Colon (tissue), 2 donors: ENCODE measurements at regions not wholly inside any gene's neighbourhood (a gene's known extent, or its start where the extent isn't known, plus 50 kb on each side); places are given as distances from the start of the nearest gene placed in this dataset.
"Not testable (repeated sequence)": the region's sequence is repeated elsewhere in the genome, so short reads cannot be mapped to it uniquely, and the experiment has no call there.

ENCODE experiments used
- FAIRE-seq: peaks from 2 replicates; lab custom pipeline; 2012; peaks lifted over from hg19 to GRCh38; lab: Jason Lieb, UNC
- donor health status: control.
- donor health status: control.

- no peak for FAIRE-seq
These were observed 106.7 kb downstream of the RAP2B start for GRCh38 chr3:153268564-153269279.

DNA sequence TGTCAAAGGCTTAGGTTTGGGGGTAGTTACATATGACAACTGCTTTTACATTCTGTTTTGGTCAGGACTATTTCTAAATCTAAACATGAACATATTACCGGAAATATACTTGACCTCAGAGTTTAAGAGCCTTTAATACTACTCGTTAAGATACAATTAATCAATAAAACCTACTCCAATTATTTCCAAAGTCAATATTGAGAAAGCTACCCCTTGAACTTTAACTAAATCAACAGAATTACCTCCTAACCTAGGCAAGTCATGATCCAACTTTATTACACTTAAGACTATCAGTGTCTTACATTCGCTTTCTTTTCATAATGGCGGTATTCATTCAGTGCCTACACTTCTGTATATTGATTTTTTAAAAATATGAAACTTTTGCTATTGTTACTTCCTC, 107.7 kb downstream of the RAP2B start:
- FAIRE-seq: no peak

GRCh38 chr3:153273217-153273616, 111.2 kb downstream of the RAP2B start:
- no peak for FAIRE-seq

- FAIRE-seq: no peak
These were observed 111.9 kb downstream of the RAP2B start for GRCh38 chr3:153273767-153274435.

DNA sequence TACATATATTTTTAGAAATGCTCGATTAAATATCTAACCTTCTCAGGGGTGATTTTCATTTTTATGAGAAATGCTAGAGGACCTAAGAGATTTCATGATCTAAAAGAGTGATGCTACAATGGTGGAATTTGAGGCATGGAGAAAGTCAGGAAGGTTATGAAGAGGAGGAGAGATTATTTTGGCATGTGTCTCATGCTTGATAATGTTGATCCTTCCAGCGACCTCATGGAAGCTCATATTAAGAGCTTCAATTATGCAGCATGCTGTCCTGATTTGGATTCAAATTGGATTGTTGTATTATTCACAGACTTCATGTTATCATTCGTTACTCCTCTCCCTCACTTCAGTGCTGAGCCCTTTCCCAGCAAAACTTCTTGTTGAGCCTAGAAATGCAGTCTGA, 112.5 kb downstream of the RAP2B start:
- no peak for FAIRE-seq

GRCh38 chr3:153275514-153275913, 113.5 kb downstream of the RAP2B start:
- no peak for FAIRE-seq

DNA sequence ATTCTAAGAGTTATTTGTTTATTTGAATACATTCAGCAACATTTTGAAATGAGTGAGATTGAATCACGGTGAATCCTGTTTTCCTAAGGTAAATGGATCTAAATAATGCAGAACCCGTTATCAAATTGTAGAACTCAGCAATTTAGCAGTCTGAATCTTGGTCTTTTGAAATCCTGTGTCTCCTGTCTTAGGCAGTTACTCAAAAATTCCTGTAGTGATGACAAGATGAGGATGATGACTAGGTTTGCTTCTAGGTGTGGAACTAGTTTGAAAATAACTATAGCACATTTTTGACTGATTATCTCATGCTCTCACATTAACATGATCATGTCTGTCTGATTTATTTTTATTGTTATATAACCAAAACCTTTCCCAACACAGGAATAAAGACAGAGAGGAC, 115.0 kb downstream of the RAP2B start:
- no peak for FAIRE-seq

- not testable (repeated sequence) for FAIRE-seq
These were observed 119.4 kb downstream of the RAP2B start for GRCh38 chr3:153281236-153281997.

DNA sequence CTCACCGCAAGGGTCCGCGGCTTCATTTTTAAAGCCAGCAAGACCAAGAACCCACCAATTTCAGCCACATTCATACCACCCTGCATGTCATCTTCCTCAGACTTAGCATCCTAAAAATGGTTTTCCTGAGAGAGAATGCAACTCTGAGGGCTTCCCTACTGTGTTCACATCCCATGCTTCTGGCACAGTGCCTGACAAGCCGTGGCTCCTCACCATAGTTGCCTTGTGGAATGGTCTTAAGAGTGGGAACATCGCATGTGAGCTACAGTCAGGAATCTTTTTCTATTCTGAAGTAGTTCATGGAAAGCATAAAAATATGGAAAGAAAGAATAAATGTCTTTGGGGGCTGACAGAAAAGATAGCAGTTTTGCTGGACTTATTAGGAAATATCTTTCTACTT, 120.3 kb downstream of the RAP2B start:
- no peak for FAIRE-seq

DNA sequence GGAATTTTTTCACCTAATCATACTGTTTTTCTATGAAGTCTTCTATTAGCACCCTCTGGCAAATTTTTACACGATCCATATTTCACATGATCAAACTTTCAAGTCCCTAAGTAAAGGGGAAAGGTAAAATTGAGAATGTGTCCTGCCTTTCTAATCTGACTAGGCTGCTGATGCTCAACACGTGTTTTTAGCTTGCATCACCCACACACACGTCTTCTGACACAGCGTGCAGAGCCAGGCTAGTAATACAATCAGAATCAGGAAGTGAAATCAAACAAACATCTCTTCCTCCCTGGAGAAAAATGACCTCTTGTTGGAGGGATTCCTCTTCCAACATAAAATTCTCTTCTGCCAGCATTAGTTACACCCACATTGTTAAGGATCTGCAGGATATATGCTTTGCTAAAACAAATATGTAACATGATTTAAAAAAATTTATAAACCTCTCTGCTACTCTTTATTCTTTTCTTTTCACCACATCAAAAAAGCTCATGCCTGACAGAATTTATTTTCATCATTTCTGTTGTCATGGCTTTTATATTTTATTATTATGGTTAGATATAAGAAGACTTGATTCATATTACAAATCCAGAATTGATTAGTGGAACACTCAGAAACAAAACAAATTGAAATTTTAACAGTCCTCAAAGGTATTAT, 122.4 kb downstream of the RAP2B start:
- peak; percentile 61 for FAIRE-seq

GRCh38 chr3:153285194-153285641, 123.2 kb downstream of the RAP2B start:
- FAIRE-seq: no peak

GRCh38 chr3:153285982-153286381, 124.0 kb downstream of the RAP2B start:
- no peak for FAIRE-seq

DNA sequence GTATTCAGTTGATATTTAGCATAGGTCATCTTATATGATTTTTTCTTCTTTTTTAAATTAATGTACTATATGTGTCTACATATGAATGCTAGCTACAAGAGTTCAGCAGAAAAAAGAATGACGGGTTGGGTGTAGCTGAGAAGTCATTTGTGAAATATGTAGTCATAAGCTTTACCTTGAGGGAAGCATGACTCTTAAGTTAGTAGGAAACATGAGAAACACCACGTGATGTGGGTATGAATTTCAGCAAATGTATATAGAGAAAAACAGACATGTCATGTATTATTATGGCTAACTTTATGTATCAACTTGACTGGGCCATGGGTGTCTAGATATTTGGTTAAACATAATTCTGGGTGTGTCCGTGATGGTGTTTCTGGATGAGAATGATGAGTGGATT, 125.0 kb downstream of the RAP2B start:
- FAIRE-seq: no peak

- no peak for FAIRE-seq
These were observed 127.3 kb downstream of the RAP2B start for GRCh38 chr3:153289334-153289808.

DNA sequence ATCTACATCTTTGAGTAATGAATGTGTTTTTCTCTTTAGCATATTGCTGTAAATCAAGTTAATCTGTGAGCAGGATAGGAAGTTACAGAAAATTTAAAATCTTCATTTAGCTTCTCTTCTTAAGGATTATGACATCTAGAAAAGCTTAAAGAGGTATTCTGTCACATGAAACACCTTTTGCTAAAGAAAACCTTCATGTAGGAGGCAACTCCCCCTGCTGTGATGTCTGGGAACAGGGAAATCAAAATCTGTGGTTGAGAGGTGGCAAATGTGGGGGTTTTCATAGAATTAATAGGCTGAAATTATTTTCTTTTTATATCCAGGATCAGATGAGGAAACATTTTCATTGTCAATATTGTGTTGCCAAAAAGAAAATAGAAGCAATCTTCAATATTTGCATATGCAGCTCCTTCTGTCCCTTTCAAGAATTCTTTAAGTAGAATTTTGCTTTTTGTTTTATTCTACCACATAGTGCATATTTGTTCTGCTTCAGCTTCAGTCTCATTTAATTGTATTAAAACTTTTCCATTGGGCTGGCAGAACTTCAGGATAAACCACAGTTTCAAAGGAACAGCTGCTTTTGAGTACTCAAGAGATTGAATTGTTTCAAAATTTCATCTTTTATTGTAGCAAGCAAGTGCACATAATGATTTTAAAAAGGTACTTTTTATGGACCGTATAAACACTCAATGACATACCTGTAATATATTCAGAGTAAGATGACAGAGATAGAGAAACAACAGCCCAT, 128.4 kb downstream of the RAP2B start:
- peak; percentile 70 for FAIRE-seq

- no peak for FAIRE-seq
These were observed 129.1 kb downstream of the RAP2B start for GRCh38 chr3:153291059-153291685.

- FAIRE-seq: no peak
These were observed 131.2 kb downstream of the RAP2B start for GRCh38 chr3:153293265-153293664.

- FAIRE-seq: no peak
These were observed 133.9 kb downstream of the RAP2B start for GRCh38 chr3:153295901-153296300.

DNA sequence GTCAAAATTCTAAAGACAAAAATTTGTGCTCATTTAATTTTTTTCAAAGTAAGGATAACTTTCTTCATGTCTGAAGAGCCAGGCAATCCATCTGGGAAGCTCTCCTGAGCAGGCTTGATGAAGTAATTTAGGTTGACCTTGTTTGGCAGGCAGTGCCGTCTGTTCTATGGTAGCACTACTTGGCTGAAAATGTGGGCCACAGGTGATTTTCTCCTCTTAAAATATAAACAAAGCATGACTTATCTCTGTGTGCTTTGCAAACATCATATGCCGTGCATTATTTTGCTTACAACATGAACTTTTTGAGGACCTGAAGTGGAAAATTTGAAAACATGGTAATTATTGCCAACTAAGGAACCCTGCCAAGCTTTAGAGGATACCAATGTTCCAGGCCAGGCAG, 143.2 kb downstream of the RAP2B start:
- no peak for FAIRE-seq

- FAIRE-seq: no peak
These were observed 149.5 kb downstream of the RAP2B start for GRCh38 chr3:153311541-153311940.

DNA sequence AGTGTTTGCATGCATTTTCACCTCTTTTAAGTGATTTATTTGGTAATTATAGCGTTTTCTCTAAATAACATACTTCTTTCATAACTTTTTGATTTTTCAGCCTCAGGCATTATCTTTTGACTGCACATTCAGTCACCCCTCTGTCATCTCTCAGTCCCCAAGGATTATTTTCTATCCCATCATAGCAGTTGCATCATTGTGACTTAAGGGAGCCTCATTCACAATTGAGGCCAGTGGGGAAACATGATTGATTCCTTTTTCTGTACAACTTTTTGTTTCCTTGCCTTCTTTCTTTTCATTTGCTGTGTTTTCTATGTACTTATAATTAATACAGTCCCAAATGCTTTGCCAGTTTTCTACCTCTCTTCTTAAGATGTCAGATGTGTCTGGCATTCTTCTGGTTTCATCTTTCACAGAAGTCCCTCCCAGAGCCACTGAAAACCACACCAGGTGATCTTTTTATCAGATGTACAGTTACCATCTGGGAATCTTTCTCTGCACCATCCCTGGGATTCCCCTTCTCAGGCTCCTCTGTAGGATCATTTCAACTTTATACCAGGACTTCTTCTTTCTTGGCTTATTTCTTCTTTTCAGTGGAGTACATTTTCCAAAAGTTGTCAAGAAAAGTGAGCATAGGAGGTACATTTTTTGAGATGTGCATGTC, 151.4 kb downstream of the RAP2B start:
- no peak for FAIRE-seq
